ENCODE measurements at regions not wholly inside any gene's neighbourhood (a gene's known extent, or its start where the extent isn't known, plus 50 kb on each side); places are given as distances from the start of the nearest gene placed in this dataset.

GRCh38 chr3:159629329-159630084 lies 359.1 kb upstream of the IL12A start:
- no peaks in the 10 kb centered on the region for H3K4me1 ChIP-seq (ENCODE audit: low read depth, poor library complexity, severe bottlenecking)
- no peaks in the 10 kb centered on the region for H3K79me2 ChIP-seq (ENCODE audit: insufficient read depth, low read depth)
- no peaks in the 10 kb centered on the region for H3K36me3 ChIP-seq (ENCODE audit: insufficient read depth)
- no peak overlapping the region for H3K4me2 ChIP-seq
- H3K27ac ChIP-seq = no peak overlapping the region
- H3K27me3 ChIP-seq (ENCODE audit: insufficient read depth, low read depth) = no peaks in the 10 kb centered on the region
- no peaks in the 10 kb centered on the region for H4K20me1 ChIP-seq (ENCODE audit: insufficient read depth)
- no peak for TF ChIP-seq CTCF (conservative IDR thresholded peaks at IDR 0.05; ENCODE audit: low read depth, low read length)
- H3K9ac ChIP-seq = no peak overlapping the region
- H3K4me3 ChIP-seq (IDR thresholded peaks at IDR 0.05; ENCODE audit: insufficient read depth, low read depth, low read length) = no peak overlapping the region
- no peak overlapping the region for H2AFZ ChIP-seq (ENCODE audit: low read depth)

DNA sequence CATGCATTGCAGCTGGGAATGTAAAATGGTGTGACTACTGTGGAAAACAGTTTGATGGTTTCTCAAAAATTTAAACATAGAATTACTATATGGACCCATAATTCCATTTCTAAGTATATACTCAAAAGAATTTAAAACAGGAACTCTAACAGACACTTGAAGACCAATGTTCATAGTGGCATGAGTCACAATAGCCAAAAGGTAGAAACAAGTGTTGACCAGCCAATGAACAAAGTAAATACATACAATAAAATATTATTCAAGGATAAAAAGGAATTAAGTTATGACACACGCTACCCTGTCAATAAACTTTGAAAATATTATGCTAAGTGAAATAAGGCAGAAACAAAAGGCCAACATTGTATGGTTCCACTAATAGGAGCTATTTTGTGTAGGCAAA lies 357.4 kb upstream of the IL12A start:
- no peaks in the 10 kb centered on the region for H3K27me3 ChIP-seq (ENCODE audit: insufficient read depth, low read depth)
- H2AFZ ChIP-seq (ENCODE audit: low read depth) = no peak overlapping the region
- H3K4me2 ChIP-seq = no peak overlapping the region
- H3K4me1 ChIP-seq (ENCODE audit: low read depth, poor library complexity, severe bottlenecking) = no peaks in the 10 kb centered on the region
- H3K9ac ChIP-seq = no peak overlapping the region
- no peaks in the 10 kb centered on the region for H4K20me1 ChIP-seq (ENCODE audit: insufficient read depth)
- no peak overlapping the region for H3K4me3 ChIP-seq (IDR thresholded peaks at IDR 0.05; ENCODE audit: insufficient read depth, low read depth, low read length)
- H3K27ac ChIP-seq = no peak overlapping the region
- TF ChIP-seq CTCF (conservative IDR thresholded peaks at IDR 0.05; ENCODE audit: low read depth, low read length) = no peak
- H3K79me2 ChIP-seq (ENCODE audit: insufficient read depth, low read depth) = no peaks in the 10 kb centered on the region
- no peaks in the 10 kb centered on the region for H3K36me3 ChIP-seq (ENCODE audit: insufficient read depth)

- Histone ChIP-seq H3K9ac (no peak overlapping the region), H3K27me3 (ENCODE audit: insufficient read depth, low read depth) (no peaks in the 10 kb centered on the region), H4K20me1 (ENCODE audit: insufficient read depth) (no peaks in the 10 kb centered on the region), H2AFZ (ENCODE audit: low read depth) (no peak overlapping the region), H3K4me1 (ENCODE audit: low read depth, poor library complexity, severe bottlenecking) (no peaks in the 10 kb centered on the region), H3K4me2 (no peak overlapping the region), H3K4me3 (IDR thresholded peaks at IDR 0.05; ENCODE audit: insufficient read depth, low read depth, low read length) (no peak overlapping the region), H3K27ac (no peak overlapping the region), H3K79me2 (ENCODE audit: insufficient read depth, low read depth) (no peaks in the 10 kb centered on the region), H3K36me3 (ENCODE audit: insufficient read depth) (no peaks in the 10 kb centered on the region)
- TF ChIP-seq CTCF (conservative IDR thresholded peaks at IDR 0.05; ENCODE audit: low read depth, low read length) = no peak
These were observed 356.5 kb upstream of the IL12A start for GRCh38 chr3:159632128-159632527.

DNA sequence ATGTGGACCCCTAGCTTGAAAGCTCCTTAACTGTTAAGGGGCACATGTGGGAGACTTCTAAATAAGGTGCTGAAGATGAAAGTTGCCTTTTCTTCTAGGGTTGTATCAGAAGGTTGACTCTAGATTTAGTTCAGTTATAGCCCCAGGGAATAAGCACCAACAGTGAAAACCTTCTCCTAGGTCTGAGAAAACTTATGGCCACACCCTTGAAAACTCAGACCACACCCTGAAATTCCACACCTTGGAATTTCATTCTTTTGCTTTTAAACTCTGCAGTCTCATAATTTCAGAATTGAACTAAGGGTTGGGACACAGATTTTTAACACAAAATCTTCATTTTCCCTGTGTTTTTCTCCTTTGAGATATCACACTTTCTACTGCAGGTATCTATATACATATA lies 355.8 kb upstream of the IL12A start:
- no peak overlapping the region for H3K4me2 ChIP-seq
- H3K36me3 ChIP-seq (ENCODE audit: insufficient read depth) = no peaks in the 10 kb centered on the region
- TF ChIP-seq CTCF (conservative IDR thresholded peaks at IDR 0.05; ENCODE audit: low read depth, low read length) = no peak
- no peaks in the 10 kb centered on the region for H4K20me1 ChIP-seq (ENCODE audit: insufficient read depth)
- no peak overlapping the region for H3K27ac ChIP-seq
- H3K79me2 ChIP-seq (ENCODE audit: insufficient read depth, low read depth) = no peaks in the 10 kb centered on the region
- no peak overlapping the region for H2AFZ ChIP-seq (ENCODE audit: low read depth)
- H3K27me3 ChIP-seq (ENCODE audit: insufficient read depth, low read depth) = no peaks in the 10 kb centered on the region
- H3K4me3 ChIP-seq (IDR thresholded peaks at IDR 0.05; ENCODE audit: insufficient read depth, low read depth, low read length) = no peak overlapping the region
- H3K9ac ChIP-seq = no peak overlapping the region
- no peaks in the 10 kb centered on the region for H3K4me1 ChIP-seq (ENCODE audit: low read depth, poor library complexity, severe bottlenecking)

Measured in KMS-11 (cell line).